ENCODE measurements at regions not wholly inside any gene's neighbourhood (a gene's known extent, or its start where the extent isn't known, plus 50 kb on each side); places are given as distances from the start of the nearest gene placed in this dataset.
A peak's percentile ranks its signal among the peaks of the same experiment; 100 is the strongest.

DNA sequence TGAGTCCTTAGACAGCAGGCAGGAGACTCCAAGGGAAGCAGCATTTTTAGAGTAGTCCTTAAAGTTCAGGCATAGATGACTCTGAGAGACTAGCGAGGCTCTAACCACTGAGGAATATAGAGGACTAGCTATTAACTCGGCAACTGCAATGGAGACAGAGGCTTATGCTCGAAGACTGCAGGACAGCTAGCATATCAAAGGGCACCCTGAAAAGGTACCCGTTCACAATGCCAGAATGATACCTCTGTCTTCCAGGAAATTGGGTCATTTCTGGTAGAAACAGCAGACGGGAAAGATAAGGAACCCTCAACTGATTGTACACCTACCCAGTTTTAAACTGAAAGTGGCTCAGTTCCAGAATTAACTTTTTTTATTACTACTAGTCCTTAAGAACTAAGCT, 1204.0 kb upstream of the ZEB2 start:
- DNase-seq, result no peak

- DNase-seq, result no peak
Observed at GRCh38 chr2:145721681-145722080, 1201.8 kb upstream of the ZEB2 start.

- DNase-seq, result peak; percentile 12
Observed at GRCh38 chr2:145715601-145716000, 1195.7 kb upstream of the ZEB2 start.

GRCh38 chr2:145710303-145710702, 1190.4 kb upstream of the ZEB2 start:
- no peak for DNase-seq

- no peak for DNase-seq
Observed at GRCh38 chr2:145702305-145702704, 1182.4 kb upstream of the ZEB2 start.

- DNase-seq, result peak; percentile 29
Observed at GRCh38 chr2:145692971-145693478, 1173.1 kb upstream of the ZEB2 start.

DNA sequence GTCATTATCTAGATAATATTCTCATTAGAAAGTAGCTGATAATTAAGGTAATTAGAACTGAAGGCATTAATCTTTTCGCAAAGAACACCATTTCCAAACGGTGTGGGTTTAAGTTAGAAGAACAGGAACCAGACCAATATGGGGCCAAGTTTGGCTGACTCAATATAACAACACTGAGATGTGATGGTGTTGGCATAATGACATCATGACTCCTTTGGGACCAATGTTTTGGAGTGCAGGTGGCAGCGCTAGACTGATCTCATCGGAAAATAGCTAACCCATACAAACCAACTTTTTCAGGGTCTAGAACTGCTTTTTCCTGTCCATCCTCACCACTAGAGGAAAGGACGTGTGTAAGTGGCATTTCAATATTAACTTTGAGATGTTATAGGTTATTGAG, 1171.7 kb upstream of the ZEB2 start:
- no peak for DNase-seq

- no peak for DNase-seq
Observed at GRCh38 chr2:145690183-145690778, 1170.4 kb upstream of the ZEB2 start.

GRCh38 chr2:145689277-145689676, 1169.4 kb upstream of the ZEB2 start:
- no peak for DNase-seq

GRCh38 chr2:145688156-145688555, 1168.2 kb upstream of the ZEB2 start:
- no peak for DNase-seq

- no peak for DNase-seq
Observed at GRCh38 chr2:145687442-145688134, 1167.7 kb upstream of the ZEB2 start.

DNA sequence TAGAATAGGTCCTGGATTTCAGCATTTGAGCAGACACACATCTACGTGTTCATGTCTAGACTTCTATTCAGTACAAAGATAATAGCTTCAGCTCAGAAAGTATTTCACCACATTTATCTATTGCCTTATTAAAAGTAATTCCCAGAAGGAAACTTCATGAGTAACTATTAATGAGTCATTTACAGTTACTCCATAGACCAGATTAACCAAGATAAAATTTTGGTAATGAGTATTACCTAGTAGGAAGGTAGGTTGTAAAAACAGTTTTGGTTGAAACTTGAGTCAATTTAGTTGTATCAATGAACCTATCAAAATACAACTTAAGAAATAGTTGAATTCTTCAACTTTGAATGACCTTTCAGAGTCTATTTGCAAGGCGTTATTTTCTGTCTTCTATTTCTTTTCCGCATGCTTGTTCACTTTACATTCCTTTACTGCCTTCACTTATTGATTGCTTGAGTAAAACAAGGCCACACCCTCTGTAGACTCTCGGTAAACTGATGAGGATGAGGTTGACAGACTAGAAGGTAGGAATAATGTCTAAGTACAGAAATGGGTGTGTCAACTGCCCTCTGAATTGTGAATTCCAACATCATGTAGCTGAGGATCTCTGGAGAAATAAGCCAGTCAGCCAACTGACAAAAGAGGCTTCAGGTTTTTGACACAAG, 1165.6 kb upstream of the ZEB2 start:
- peak; percentile 9 for DNase-seq

DNA sequence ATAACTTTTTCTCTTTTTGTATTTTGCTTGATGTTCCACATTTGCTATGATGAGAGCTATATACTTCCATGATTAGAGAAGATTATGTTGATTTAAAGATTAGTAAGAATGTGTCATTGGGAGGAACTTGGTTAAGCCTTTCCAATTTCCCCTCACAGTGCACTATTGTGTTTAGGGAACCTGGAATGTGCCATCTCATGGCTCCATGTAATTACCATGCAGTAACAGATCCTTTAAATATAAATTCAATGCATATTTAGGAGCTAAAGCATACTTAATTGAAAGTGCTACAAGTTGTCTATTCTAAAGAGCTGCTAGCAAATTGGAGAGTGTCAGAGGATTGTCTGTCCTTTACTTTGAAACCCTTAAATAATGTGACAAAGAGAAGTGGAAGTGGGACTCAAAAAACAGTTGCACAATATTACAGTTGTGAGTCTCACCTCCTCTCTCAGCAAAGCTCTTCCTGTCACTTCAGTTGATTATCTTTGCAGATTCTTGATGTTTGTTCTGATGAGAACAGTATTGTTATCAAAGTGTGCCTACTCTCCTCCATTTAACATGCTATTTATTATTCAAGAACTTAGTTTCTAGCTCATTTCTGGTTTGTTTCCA, 1162.7 kb upstream of the ZEB2 start:
- peak; percentile 30 for DNase-seq

DNA sequence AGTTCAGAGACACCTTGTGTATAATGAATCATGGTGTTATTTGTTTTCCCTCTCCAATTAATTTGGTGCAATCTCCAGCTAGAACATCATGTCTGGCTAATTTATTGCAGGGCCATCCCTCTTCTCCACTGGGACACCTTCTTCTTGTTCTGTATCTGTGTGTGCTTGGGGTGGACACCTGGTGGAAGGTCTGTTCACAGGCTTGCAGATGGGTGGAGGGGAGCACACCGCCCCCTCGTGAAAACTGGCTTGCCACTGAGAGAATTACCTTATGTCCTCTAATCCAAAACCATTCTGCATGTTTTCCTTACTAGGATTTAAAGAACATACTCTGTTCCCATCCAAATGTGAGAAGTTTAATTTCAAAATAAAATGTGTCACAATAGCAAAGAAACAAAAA, 1160.4 kb upstream of the ZEB2 start:
- no peak for DNase-seq

DNA sequence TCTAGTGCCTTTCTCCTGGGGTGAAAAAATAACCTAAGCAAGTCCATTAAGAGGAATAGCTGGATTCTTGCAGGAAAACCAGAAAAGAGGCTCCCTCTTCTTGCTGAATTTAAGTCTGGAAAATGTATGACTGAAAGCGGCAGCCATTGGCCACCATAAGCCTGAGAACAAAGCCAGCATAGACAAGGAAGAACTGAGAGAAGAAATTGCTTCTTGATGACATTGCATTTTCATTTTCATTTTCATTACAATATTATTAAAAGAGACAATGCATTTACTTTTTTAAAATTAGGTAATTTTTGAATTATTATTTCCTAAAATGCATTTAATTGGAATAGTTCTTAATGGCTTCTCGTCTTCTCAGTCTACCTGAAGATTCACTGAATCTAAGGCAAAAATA, 1157.5 kb upstream of the ZEB2 start:
- DNase-seq, result no peak

- DNase-seq, result no peak
Observed at GRCh38 chr2:145674705-145675104, 1154.8 kb upstream of the ZEB2 start.

DNA sequence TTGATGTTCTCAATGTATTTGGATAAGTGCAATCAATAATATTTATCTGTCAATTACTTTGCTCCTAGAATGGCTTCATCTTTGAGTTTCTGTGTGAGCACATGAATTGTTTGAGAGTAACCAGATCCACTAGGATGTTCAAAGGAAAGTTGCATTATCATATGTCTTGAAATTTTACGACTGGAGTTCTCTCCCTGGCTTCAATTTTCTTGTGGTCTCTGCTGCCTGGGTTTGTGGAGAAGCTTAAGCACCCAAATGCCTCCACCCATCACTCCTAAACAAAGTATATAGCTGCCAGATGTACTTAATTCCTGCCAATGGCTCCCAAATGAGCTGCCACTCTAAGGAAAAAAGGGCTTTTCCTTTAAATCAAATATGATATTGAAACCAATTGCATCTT, 1149.4 kb upstream of the ZEB2 start:
- no peak for DNase-seq

DNA sequence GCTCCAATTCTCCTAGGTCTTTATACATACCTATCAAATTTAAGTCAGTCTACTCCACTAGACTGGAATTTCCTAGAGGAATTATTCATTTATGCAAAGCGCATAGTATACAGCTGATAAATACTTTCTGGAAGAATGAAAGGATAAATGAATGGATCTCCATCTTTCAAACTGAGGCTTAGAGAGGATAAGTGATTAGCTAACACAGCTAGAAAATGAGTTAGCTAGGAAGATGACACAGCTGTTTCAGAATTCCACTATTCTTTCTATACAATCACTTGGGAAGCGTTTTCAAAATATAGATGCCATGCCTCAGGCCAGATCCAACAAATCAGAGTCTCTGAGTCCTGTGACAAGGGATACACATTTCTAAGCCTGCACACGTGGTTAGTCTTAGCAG, 1146.6 kb upstream of the ZEB2 start:
- no peak for DNase-seq

DNA sequence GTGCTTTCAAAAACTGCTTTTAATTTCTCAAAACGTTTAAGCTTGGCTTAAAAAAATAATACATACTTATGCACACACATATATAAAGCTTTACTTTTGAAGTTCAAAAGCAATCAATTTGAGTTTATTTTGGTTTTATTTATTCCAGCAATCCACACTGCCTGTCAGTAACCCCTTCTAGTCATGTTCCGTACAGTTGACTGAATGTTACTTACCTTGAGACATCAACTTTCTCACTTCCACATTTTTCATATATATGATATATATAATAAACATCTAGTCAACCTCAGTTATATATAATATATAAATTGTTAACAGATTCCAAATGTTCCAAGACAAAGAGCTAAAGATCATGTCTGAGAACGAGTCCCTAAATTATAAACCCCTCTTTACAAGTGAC, 1137.3 kb upstream of the ZEB2 start:
- no peak for DNase-seq

- no peak for DNase-seq
Observed at GRCh38 chr2:145655165-145655765, 1135.3 kb upstream of the ZEB2 start.

DNA sequence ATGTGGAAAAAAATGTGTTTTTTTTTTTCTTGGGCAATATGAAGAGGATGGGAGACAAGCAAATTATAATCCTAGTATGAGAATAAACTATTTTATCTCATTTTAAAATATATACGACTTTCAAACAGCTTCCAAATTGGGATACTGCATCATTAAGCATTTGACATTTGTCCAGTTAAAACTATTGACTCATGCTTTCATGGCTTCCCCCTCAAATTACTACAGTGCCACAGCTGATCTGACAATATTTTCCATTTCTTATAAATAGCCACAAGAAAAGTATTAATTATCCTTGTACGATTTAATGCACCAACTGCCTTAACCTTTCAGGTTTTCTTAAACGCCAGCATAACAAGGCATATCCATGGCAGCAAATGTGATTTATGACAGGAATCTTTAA, 1134.8 kb upstream of the ZEB2 start:
- DNase-seq, result peak; percentile 18

- no peak for DNase-seq
Observed at GRCh38 chr2:145654156-145654555, 1134.2 kb upstream of the ZEB2 start.

- DNase-seq, result peak; percentile 9
Observed at GRCh38 chr2:145653553-145653952, 1133.6 kb upstream of the ZEB2 start.

Data from fibroblast of skin of right biceps (primary cell).